ENCODE measurements at regions not wholly inside any gene's neighbourhood (a gene's known extent, or its start where the extent isn't known, plus 50 kb on each side); places are given as distances from the start of the nearest gene placed in this dataset.

GRCh38 chrX:10021461-10022272, 54.5 kb downstream of the CLDN34 start:
- no peak for TF ChIP-seq CTCF (conservative IDR thresholded peaks at IDR 0.05; ENCODE audit: low read depth, low read length)
- no peak for DNase-seq (ENCODE audit: low read depth)
- H3K4me3 ChIP-seq (ENCODE audit: low read depth, low read length) = no peak overlapping the region

GRCh38 chrX:10022273-10022541, 55.0 kb downstream of the CLDN34 start:
- no peak for DNase-seq (ENCODE audit: low read depth)
- H3K4me3 ChIP-seq (ENCODE audit: low read depth, low read length) = no peak overlapping the region
- TF ChIP-seq CTCF (conservative IDR thresholded peaks at IDR 0.05; ENCODE audit: low read depth, low read length) = no peak

- no peak for TF ChIP-seq CTCF (conservative IDR thresholded peaks at IDR 0.05; ENCODE audit: low read depth, low read length)
- H3K4me3 ChIP-seq (ENCODE audit: low read depth, low read length) = no peak overlapping the region
- DNase-seq (ENCODE audit: low read depth) = no peak
Measured at GRCh38 chrX:10022580-10023245, 55.6 kb downstream of the CLDN34 start.

GRCh38 chrX:10023821-10024220, 56.7 kb downstream of the CLDN34 start:
- TF ChIP-seq CTCF (conservative IDR thresholded peaks at IDR 0.05; ENCODE audit: low read depth, low read length) = no peak
- no peak overlapping the region for H3K4me3 ChIP-seq (ENCODE audit: low read depth, low read length)
- DNase-seq (ENCODE audit: low read depth) = no peak

- DNase-seq (ENCODE audit: low read depth) = no peak
- TF ChIP-seq CTCF (conservative IDR thresholded peaks at IDR 0.05; ENCODE audit: low read depth, low read length) = no peak
- H3K4me3 ChIP-seq (ENCODE audit: low read depth, low read length) = no peak overlapping the region
Measured at GRCh38 chrX:10025742-10026493, 58.8 kb downstream of the CLDN34 start.

- no peak overlapping the region for H3K4me3 ChIP-seq (ENCODE audit: low read depth, low read length)
- TF ChIP-seq CTCF (conservative IDR thresholded peaks at IDR 0.05; ENCODE audit: low read depth, low read length) = no peak
- DNase-seq (ENCODE audit: low read depth) = no peak
Measured at GRCh38 chrX:10028283-10029104, 61.3 kb downstream of the CLDN34 start.

All from epithelial cell of proximal tubule (primary cell).